CD4-positive, alpha-beta T cell treated with Interleukin-21 for 1 hour (primary cell): ENCODE measurements at regions not wholly inside any gene's neighbourhood (a gene's known extent, or its start where the extent isn't known, plus 50 kb on each side); places are given as distances from the start of the nearest gene placed in this dataset.
"Not testable (repeated sequence)": the region's sequence is repeated elsewhere in the genome, so short reads cannot be mapped to it uniquely, and the experiment has no call there.

Experiments
- DNase-seq: peaks from one replicate; pipeline ENCODE4 v3.0.0-alpha.2; 2020

GRCh38 chr16:29177888-29178726 lies 193.3 kb downstream of the LAT start:
- DNase-seq = not testable (repeated sequence)

GRCh38 chr16:29177203-29177887 lies 192.5 kb downstream of the LAT start:
- DNase-seq = not testable (repeated sequence)

GRCh38 chr16:29176822-29177202 lies 192.0 kb downstream of the LAT start:
- DNase-seq = not testable (repeated sequence)

GRCh38 chr16:29176154-29176470 lies 191.3 kb downstream of the LAT start:
- DNase-seq = not testable (repeated sequence)

- not testable (repeated sequence) for DNase-seq
Observed at GRCh38 chr16:29175411-29176153, 190.7 kb downstream of the LAT start.

GRCh38 chr16:29173371-29174305 lies 188.8 kb downstream of the LAT start:
- DNase-seq = peak; percentile 15

GRCh38 chr16:29172098-29172724 lies 187.4 kb downstream of the LAT start:
- not testable (repeated sequence) for DNase-seq

GRCh38 chr16:29171296-29171695 lies 186.4 kb downstream of the LAT start:
- DNase-seq = not testable (repeated sequence)

GRCh38 chr16:29170393-29171119 lies 185.7 kb downstream of the LAT start:
- not testable (repeated sequence) for DNase-seq

- not testable (repeated sequence) for DNase-seq
Observed at GRCh38 chr16:29169295-29169994, 184.6 kb downstream of the LAT start.

- not testable (repeated sequence) for DNase-seq
Observed at GRCh38 chr16:29168515-29169259, 183.8 kb downstream of the LAT start.

- not testable (repeated sequence) for DNase-seq
Observed at GRCh38 chr16:29164442-29165089, 179.7 kb downstream of the LAT start.

- DNase-seq = not testable (repeated sequence)
Observed at GRCh38 chr16:29160171-29160570, 175.3 kb downstream of the LAT start.

- DNase-seq = not testable (repeated sequence)
Observed at GRCh38 chr16:29159603-29160002, 174.8 kb downstream of the LAT start.

- no peak for DNase-seq
Observed at GRCh38 chr16:29158785-29159184, 173.9 kb downstream of the LAT start.

GRCh38 chr16:29158031-29158784 lies 173.4 kb downstream of the LAT start:
- not testable (repeated sequence) for DNase-seq

GRCh38 chr16:29157051-29157923 lies 172.4 kb downstream of the LAT start:
- peak; percentile 58 for DNase-seq
